ENCODE measurements at regions not wholly inside any gene's neighbourhood (a gene's known extent, or its start where the extent isn't known, plus 50 kb on each side); places are given as distances from the start of the nearest gene placed in this dataset.

GRCh38 chr11:135037828-135038227, 625.8 kb upstream of the B3GAT1 start:
- no peak for TF ChIP-seq Cebpa-rat (IDR thresholded peaks at IDR 0.05)

GRCh38 chr11:135036488-135037297, 624.7 kb upstream of the B3GAT1 start:
- H3K4me1 ChIP-seq, result no peaks in the 10 kb centered on the region
- H4K20me1 ChIP-seq, result no peaks in the 10 kb centered on the region
- H3K36me3 ChIP-seq, result no peaks in the 10 kb centered on the region
- no peak overlapping the region for H3K9ac ChIP-seq
- no peak overlapping the region for H3K27ac ChIP-seq
- H3K27me3 ChIP-seq, result no peaks in the 10 kb centered on the region
- no peak overlapping the region for H3K4me3 ChIP-seq
- H3K4me2 ChIP-seq, result no peak overlapping the region
- TF ChIP-seq Cebpa-rat (IDR thresholded peaks at IDR 0.05), result no peak
- no peaks in the 10 kb centered on the region for H3K9me3 ChIP-seq

More at GRCh38 chr11:135037828-135038227, 625.8 kb upstream of the B3GAT1 start:
- no peak overlapping the region for H3K27ac ChIP-seq
- no peaks in the 10 kb centered on the region for H3K27me3 ChIP-seq
- no peaks in the 10 kb centered on the region for H3K4me1 ChIP-seq
- H3K36me3 ChIP-seq, result no peaks in the 10 kb centered on the region
- H3K4me2 ChIP-seq, result no peak overlapping the region
- no peak overlapping the region for H3K4me3 ChIP-seq
- no peak overlapping the region for H3K9ac ChIP-seq
- H3K9me3 ChIP-seq, result no peaks in the 10 kb centered on the region
- no peaks in the 10 kb centered on the region for H4K20me1 ChIP-seq

- Histone ChIP-seq H3K9ac (no peak overlapping the region), H3K4me3 (no peak overlapping the region), H3K4me2 (no peak overlapping the region), H3K27ac (no peak overlapping the region), H3K27me3 (no peaks in the 10 kb centered on the region), H3K9me3 (no peaks in the 10 kb centered on the region), H4K20me1 (no peaks in the 10 kb centered on the region), H3K4me1 (peaks cover 6% of the 10 kb centered on the region; the same call in 1 of the 2 replicates), H3K36me3 (no peaks in the 10 kb centered on the region)
- no peak for TF ChIP-seq Cebpa-rat (IDR thresholded peaks at IDR 0.05)
Observed at GRCh38 chr11:135035282-135035681, 623.2 kb upstream of the B3GAT1 start.

DNA sequence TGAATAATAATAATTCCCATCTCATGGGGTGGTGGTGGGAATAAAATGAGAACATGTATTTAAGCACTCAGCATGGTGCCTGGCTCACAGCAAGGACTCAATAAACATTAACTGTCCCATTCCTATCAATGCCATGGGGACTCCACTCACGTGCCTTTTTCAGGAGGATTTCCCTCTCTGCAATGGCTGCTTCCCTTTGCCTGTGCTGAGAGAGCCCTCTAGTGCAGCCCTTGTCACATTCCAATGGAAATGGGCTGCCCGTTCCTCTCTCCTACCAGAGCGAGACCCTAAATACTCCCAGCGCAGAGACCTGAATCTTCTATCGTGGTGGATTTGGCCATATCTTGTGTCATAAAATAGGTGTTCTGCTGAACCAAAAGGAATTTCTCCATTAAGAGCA, 621.5 kb upstream of the B3GAT1 start:
- no peak overlapping the region for H3K9ac ChIP-seq
- H3K27ac ChIP-seq, result no peak overlapping the region
- H4K20me1 ChIP-seq, result no peaks in the 10 kb centered on the region
- H3K9me3 ChIP-seq, result no peaks in the 10 kb centered on the region
- peaks cover 8% of the 10 kb centered on the region; the same call in 1 of the 2 replicates for H3K4me1 ChIP-seq
- H3K4me2 ChIP-seq, result no peak overlapping the region
- no peaks in the 10 kb centered on the region for H3K36me3 ChIP-seq
- TF ChIP-seq Cebpa-rat (IDR thresholded peaks at IDR 0.05), result no peak
- H3K27me3 ChIP-seq, result no peaks in the 10 kb centered on the region
- no peak overlapping the region for H3K4me3 ChIP-seq

- H3K4me2 ChIP-seq, result no peak overlapping the region
- H3K4me1 ChIP-seq, result peaks cover 8% of the 10 kb centered on the region; the same call in 1 of the 2 replicates
- no peaks in the 10 kb centered on the region for H3K27me3 ChIP-seq
- H3K4me3 ChIP-seq, result no peak overlapping the region
- no peak overlapping the region for H3K9ac ChIP-seq
- H3K36me3 ChIP-seq, result no peaks in the 10 kb centered on the region
- TF ChIP-seq Cebpa-rat (IDR thresholded peaks at IDR 0.05), result no peak
- H4K20me1 ChIP-seq, result no peaks in the 10 kb centered on the region
- no peaks in the 10 kb centered on the region for H3K9me3 ChIP-seq
- no peak overlapping the region for H3K27ac ChIP-seq
Observed at GRCh38 chr11:135031205-135031989, 619.4 kb upstream of the B3GAT1 start.

- Histone ChIP-seq H3K27ac (no peak overlapping the region), H3K9ac (no peak overlapping the region), H4K20me1 (no peaks in the 10 kb centered on the region), H3K4me3 (no peak overlapping the region), H3K36me3 (no peaks in the 10 kb centered on the region), H3K27me3 (no peaks in the 10 kb centered on the region), H3K4me2 (no peak overlapping the region), H3K4me1 (peaks cover 8% of the 10 kb centered on the region; the same call in 1 of the 2 replicates), H3K9me3 (no peaks in the 10 kb centered on the region)
- no peak for TF ChIP-seq Cebpa-rat (IDR thresholded peaks at IDR 0.05)
Observed at GRCh38 chr11:135027461-135027860, 615.4 kb upstream of the B3GAT1 start.

DNA sequence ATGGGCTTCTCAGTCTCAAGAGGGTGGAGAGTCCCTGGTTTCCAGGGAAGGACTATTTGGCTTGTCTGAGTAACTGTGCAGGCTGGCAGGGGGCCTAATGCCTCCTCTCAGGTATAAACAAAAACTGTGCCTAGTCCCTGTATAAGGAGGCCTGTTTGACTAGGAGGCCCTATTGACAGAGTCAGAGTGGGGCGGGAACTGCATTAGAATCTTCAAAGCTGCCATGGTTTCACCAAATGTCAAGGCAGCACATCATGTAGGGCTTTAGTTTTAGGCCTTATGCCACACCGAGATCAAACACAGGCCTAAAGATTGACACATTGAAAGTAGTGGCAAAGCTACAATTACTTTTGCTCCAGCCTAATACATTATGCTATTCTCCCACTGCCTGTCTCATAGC, 611.5 kb upstream of the B3GAT1 start:
- Histone ChIP-seq H3K4me3 (no peak overlapping the region), H3K36me3 (no peaks in the 10 kb centered on the region), H3K4me2 (no peak overlapping the region), H3K4me1 (no peaks in the 10 kb centered on the region), H4K20me1 (no peaks in the 10 kb centered on the region), H3K9me3 (no peaks in the 10 kb centered on the region), H3K9ac (no peak overlapping the region), H3K27me3 (no peaks in the 10 kb centered on the region), H3K27ac (no peak overlapping the region)
- no peak for TF ChIP-seq Cebpa-rat (IDR thresholded peaks at IDR 0.05)

DNA sequence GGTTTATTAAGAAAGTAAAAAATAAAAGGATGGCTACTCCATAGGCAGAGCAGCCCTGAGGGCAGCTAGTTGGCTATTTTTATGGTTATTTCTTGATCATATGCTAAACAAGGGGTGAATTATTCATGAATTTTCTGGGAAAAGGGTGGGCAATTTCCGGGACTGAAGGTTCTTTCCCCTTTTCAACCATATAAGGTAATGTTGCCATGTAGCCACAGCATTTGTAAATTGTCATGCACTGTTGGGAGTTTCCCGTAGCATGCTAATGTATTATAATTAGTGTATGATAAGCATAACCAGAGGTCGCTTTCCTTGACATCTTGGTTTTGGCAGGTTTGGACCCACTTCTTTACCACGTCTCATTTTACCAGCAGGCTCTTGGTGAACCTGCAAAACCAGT, 610.4 kb upstream of the B3GAT1 start:
- no peak overlapping the region for H3K4me2 ChIP-seq
- no peak overlapping the region for H3K4me3 ChIP-seq
- H4K20me1 ChIP-seq, result no peaks in the 10 kb centered on the region
- H3K27me3 ChIP-seq, result no peaks in the 10 kb centered on the region
- no peaks in the 10 kb centered on the region for H3K4me1 ChIP-seq
- no peak for TF ChIP-seq Cebpa-rat (IDR thresholded peaks at IDR 0.05)
- no peaks in the 10 kb centered on the region for H3K36me3 ChIP-seq
- no peak overlapping the region for H3K9ac ChIP-seq
- H3K27ac ChIP-seq, result no peak overlapping the region
- H3K9me3 ChIP-seq, result no peaks in the 10 kb centered on the region

DNA sequence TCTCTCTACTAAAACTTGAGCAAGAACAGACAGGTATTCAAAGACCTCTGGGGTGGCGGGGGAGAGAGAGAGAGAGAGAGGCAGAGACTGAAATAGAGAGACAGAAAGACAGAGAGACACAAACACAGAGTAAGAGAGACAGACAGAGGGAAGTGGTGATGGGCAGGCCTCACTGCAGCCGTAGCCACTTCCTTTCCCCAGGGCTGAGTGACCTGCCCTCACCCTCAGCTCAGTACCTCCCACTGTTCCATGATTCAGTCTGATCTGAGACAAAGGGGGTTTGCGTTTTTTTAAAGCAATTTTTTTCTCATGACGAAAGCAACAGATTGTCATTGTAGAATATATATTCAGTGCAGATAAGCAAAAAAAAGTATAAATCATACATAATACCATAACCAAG, 607.9 kb upstream of the B3GAT1 start:
- Histone ChIP-seq H3K27me3 (no peaks in the 10 kb centered on the region), H3K27ac (no peak overlapping the region), H3K9me3 (no peaks in the 10 kb centered on the region), H4K20me1 (no peaks in the 10 kb centered on the region), H3K4me2 (no peak overlapping the region), H3K4me3 (no peak overlapping the region), H3K9ac (no peak overlapping the region), H3K36me3 (no peaks in the 10 kb centered on the region), H3K4me1 (no peaks in the 10 kb centered on the region)
- TF ChIP-seq Cebpa-rat (IDR thresholded peaks at IDR 0.05), result no peak

DNA sequence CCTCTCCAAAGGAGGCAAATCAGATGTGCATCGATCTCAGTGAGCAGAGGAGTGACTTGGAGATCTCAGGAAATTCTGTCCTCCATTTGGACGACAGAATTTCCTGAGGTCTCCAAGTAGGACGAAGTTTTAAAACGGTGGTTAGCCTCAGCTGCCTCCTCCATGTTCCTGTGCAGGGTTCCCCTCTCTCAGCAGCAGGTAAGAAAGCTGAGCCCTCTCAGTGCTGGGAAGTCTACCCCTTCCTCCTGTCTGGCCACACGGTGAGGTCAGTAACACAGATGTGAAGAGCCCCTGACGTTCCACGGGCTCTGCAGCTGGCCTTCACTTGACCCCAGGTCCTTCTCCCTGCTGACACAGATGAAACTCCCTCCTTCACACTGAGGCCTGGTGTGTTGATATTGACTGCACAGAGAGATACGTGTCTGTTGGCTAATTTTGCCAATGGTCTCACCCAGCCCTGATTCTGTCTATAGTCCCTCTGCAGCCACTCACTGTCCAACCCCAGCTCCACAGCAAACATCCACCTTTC, 607.4 kb upstream of the B3GAT1 start:
- no peaks in the 10 kb centered on the region for H3K36me3 ChIP-seq
- no peaks in the 10 kb centered on the region for H3K9me3 ChIP-seq
- H3K9ac ChIP-seq, result no peak overlapping the region
- no peaks in the 10 kb centered on the region for H3K27me3 ChIP-seq
- H3K4me3 ChIP-seq, result no peak overlapping the region
- H4K20me1 ChIP-seq, result no peaks in the 10 kb centered on the region
- no peak for TF ChIP-seq Cebpa-rat (IDR thresholded peaks at IDR 0.05)
- no peaks in the 10 kb centered on the region for H3K4me1 ChIP-seq
- H3K4me2 ChIP-seq, result no peak overlapping the region
- no peak overlapping the region for H3K27ac ChIP-seq
